H1 (cell line): ENCODE measurements at regions not wholly inside any gene's neighbourhood (a gene's known extent, or its start where the extent isn't known, plus 50 kb on each side); places are given as distances from the start of the nearest gene placed in this dataset.

ENCODE experiments used
- SIX5 ChIP-seq: IDR thresholded peaks from 2 replicates; pipeline ENCODE4 v1.6.1; 2011; ENCODE audit warnings: mild to moderate bottlenecking, low read depth, low read length
- TF ChIP-seq, protein P1 (sequence below): fragments of 300-600 bp; sonication (generic); IDR thresholded peaks from 2 replicates; pipeline ENCODE4 v1.7.1; 2012; ENCODE audit warnings: low read length, moderate library complexity, mild to moderate bottlenecking, inconsistent platforms; ENCODE audit not compliant: insufficient replicate concordance

DNA sequence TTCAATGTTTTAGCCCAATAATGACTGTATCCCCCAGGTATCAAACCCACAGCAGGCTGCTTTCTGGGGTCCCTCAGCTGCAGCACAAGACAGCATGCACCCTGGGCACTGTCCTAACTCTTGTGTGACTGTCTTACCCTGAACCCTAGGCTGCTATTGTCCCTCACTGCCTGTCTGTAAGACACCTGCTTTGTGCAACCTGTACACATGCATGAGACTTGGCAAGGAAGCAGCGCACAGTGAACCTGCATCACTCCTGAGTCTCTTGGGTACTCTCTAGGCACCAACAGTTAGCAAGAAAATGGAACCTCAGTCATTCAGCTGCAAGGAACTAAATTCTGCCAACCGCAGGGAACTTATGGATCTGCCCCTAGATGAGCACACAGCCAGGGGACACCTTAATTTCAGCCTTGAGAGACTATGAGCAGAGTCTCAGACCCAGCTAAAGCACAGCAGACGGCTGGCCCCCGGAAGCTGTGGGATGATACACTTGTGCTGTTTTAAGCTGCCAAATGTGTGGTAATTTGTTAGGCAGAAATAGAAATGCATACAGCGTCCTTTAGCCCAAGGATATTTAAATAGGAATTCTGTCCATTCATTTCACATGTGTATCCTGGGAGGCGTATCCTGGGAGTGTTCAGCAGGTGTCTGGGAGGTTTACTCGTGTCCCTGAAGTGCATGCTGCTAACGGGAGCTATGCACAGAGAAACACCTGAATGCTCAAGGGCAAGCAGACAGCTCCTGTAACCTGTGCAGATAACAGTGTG, 223.8 kb downstream of the KLF13 start (continued):
- TF ChIP-seq, protein P1, sequence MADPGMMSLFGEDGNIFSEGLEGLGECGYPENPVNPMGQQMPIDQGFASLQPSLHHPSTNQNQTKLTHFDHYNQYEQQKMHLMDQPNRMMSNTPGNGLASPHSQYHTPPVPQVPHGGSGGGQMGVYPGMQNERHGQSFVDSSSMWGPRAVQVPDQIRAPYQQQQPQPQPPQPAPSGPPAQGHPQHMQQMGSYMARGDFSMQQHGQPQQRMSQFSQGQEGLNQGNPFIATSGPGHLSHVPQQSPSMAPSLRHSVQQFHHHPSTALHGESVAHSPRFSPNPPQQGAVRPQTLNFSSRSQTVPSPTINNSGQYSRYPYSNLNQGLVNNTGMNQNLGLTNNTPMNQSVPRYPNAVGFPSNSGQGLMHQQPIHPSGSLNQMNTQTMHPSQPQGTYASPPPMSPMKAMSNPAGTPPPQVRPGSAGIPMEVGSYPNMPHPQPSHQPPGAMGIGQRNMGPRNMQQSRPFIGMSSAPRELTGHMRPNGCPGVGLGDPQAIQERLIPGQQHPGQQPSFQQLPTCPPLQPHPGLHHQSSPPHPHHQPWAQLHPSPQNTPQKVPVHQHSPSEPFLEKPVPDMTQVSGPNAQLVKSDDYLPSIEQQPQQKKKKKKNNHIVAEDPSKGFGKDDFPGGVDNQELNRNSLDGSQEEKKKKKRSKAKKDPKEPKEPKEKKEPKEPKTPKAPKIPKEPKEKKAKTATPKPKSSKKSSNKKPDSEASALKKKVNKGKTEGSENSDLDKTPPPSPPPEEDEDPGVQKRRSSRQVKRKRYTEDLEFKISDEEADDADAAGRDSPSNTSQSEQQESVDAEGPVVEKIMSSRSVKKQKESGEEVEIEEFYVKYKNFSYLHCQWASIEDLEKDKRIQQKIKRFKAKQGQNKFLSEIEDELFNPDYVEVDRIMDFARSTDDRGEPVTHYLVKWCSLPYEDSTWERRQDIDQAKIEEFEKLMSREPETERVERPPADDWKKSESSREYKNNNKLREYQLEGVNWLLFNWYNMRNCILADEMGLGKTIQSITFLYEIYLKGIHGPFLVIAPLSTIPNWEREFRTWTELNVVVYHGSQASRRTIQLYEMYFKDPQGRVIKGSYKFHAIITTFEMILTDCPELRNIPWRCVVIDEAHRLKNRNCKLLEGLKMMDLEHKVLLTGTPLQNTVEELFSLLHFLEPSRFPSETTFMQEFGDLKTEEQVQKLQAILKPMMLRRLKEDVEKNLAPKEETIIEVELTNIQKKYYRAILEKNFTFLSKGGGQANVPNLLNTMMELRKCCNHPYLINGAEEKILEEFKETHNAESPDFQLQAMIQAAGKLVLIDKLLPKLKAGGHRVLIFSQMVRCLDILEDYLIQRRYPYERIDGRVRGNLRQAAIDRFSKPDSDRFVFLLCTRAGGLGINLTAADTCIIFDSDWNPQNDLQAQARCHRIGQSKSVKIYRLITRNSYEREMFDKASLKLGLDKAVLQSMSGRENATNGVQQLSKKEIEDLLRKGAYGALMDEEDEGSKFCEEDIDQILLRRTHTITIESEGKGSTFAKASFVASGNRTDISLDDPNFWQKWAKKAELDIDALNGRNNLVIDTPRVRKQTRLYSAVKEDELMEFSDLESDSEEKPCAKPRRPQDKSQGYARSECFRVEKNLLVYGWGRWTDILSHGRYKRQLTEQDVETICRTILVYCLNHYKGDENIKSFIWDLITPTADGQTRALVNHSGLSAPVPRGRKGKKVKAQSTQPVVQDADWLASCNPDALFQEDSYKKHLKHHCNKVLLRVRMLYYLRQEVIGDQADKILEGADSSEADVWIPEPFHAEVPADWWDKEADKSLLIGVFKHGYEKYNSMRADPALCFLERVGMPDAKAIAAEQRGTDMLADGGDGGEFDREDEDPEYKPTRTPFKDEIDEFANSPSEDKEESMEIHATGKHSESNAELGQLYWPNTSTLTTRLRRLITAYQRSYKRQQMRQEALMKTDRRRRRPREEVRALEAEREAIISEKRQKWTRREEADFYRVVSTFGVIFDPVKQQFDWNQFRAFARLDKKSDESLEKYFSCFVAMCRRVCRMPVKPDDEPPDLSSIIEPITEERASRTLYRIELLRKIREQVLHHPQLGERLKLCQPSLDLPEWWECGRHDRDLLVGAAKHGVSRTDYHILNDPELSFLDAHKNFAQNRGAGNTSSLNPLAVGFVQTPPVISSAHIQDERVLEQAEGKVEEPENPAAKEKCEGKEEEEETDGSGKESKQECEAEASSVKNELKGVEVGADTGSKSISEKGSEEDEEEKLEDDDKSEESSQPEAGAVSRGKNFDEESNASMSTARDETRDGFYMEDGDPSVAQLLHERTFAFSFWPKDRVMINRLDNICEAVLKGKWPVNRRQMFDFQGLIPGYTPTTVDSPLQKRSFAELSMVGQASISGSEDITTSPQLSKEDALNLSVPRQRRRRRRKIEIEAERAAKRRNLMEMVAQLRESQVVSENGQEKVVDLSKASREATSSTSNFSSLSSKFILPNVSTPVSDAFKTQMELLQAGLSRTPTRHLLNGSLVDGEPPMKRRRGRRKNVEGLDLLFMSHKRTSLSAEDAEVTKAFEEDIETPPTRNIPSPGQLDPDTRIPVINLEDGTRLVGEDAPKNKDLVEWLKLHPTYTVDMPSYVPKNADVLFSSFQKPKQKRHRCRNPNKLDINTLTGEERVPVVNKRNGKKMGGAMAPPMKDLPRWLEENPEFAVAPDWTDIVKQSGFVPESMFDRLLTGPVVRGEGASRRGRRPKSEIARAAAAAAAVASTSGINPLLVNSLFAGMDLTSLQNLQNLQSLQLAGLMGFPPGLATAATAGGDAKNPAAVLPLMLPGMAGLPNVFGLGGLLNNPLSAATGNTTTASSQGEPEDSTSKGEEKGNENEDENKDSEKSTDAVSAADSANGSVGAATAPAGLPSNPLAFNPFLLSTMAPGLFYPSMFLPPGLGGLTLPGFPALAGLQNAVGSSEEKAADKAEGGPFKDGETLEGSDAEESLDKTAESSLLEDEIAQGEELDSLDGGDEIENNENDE = no peak
- no peak for TF ChIP-seq SIX5
